Peyer's patch (tissue), 4 donors: ENCODE measurements at regions not wholly inside any gene's neighbourhood (a gene's known extent, or its start where the extent isn't known, plus 50 kb on each side); places are given as distances from the start of the nearest gene placed in this dataset.

ENCODE experiments used
- POLR2A ChIP-seq, 2 donors: fragments of 450-650 bp; IDR thresholded peaks; one replicate each; pipeline ENCODE4 v1.5.1; 2017; ENCODE audit warnings: antibody characterized with exemption in 2 of 2, mild to moderate bottlenecking in 2 of 2, moderate library complexity in 2 of 2
- TF ChIP-seq, protein P1 (sequence below), 6 experiments: fragments of 450-650 bp in 4 of 6; fragments of 200-600 bp in 2 of 6; sonication (generic) in 1 of 6; IDR thresholded peaks; one replicate each; pipeline ENCODE4 v1.5.1; 2017 to 2019; ENCODE audit warnings: antibody characterized with exemption in 6 of 6, mild to moderate bottlenecking in 3 of 6, moderate library complexity in 1 of 6

DNA sequence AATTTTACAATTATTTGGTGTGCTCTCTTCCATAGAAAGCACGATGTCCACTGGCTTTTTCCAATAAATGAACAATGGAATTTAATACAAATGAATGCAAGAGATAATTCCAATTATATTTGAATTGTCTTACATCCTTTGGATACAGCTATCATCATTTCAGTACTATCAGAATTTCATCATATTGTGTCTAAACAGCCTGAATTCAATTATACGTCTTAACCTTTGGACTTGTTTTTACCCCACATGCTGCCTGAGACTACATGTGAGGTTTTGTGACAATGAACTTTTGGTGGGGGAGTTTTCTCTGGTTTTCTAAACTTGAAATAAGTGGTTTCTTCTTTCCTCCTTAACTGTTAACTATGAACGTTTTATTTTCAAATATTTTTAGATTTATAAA lies 1176.0 kb downstream of the EPHA7 start:
- TF ChIP-seq, protein P1, sequence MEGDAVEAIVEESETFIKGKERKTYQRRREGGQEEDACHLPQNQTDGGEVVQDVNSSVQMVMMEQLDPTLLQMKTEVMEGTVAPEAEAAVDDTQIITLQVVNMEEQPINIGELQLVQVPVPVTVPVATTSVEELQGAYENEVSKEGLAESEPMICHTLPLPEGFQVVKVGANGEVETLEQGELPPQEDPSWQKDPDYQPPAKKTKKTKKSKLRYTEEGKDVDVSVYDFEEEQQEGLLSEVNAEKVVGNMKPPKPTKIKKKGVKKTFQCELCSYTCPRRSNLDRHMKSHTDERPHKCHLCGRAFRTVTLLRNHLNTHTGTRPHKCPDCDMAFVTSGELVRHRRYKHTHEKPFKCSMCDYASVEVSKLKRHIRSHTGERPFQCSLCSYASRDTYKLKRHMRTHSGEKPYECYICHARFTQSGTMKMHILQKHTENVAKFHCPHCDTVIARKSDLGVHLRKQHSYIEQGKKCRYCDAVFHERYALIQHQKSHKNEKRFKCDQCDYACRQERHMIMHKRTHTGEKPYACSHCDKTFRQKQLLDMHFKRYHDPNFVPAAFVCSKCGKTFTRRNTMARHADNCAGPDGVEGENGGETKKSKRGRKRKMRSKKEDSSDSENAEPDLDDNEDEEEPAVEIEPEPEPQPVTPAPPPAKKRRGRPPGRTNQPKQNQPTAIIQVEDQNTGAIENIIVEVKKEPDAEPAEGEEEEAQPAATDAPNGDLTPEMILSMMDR (IDR thresholded peaks at IDR 0.05): no peak
- no peak for TF ChIP-seq POLR2A (IDR thresholded peaks at IDR 0.05)
